OCI-LY1 (cell line): ENCODE measurements at regions not wholly inside any gene's neighbourhood (a gene's known extent, or its start where the extent isn't known, plus 50 kb on each side); places are given as distances from the start of the nearest gene placed in this dataset.

Experiments
- EZH2 ChIP-seq: fragments of 200-600 bp; sonication (generic), shearing (Covaris generic); IDR thresholded peaks from 2 replicates; pipeline ENCODE4 v1.8.0; 2017; ENCODE audit warnings: borderline replicate concordance, mixed run types, mild to moderate bottlenecking, antibody characterized with exemption, low read length, moderate library complexity, mixed read lengths
- TF ChIP-seq, protein P1 (sequence below): fragments of 200-600 bp; sonication (generic), shearing (Covaris generic); IDR thresholded peaks from 2 replicates; pipeline ENCODE4 v1.5.1; 2017; ENCODE audit warnings: mild to moderate bottlenecking, antibody characterized with exemption, low read length, moderate library complexity, mixed read lengths

- TF ChIP-seq, protein P1, sequence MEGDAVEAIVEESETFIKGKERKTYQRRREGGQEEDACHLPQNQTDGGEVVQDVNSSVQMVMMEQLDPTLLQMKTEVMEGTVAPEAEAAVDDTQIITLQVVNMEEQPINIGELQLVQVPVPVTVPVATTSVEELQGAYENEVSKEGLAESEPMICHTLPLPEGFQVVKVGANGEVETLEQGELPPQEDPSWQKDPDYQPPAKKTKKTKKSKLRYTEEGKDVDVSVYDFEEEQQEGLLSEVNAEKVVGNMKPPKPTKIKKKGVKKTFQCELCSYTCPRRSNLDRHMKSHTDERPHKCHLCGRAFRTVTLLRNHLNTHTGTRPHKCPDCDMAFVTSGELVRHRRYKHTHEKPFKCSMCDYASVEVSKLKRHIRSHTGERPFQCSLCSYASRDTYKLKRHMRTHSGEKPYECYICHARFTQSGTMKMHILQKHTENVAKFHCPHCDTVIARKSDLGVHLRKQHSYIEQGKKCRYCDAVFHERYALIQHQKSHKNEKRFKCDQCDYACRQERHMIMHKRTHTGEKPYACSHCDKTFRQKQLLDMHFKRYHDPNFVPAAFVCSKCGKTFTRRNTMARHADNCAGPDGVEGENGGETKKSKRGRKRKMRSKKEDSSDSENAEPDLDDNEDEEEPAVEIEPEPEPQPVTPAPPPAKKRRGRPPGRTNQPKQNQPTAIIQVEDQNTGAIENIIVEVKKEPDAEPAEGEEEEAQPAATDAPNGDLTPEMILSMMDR: no peak
- no peak for TF ChIP-seq EZH2
These were observed 371.3 kb downstream of the PBX1 start for GRCh38 chr1:164930241-164930640.
